A673 (cell line): ENCODE measurements at regions not wholly inside any gene's neighbourhood (a gene's known extent, or its start where the extent isn't known, plus 50 kb on each side); places are given as distances from the start of the nearest gene placed in this dataset.

Source experiments
- BruUV-seq: library from RNA; stranded (reverse); fragments of 400-500 nt; replicated peaks from 2 replicates; lab custom pipeline; 2021; lab: Mats Ljungman, UMichigan
- CTCF ChIA-PET: fragments of 300-600 bp; sonication (Branson Sonifier 250); formaldehyde crosslinking; loops from one replicate; lab custom pipeline; 2022; ENCODE audit warnings: antibody characterized with exemption; lab: Charles Lee
- POLR2A ChIA-PET: fragments of 300-600 bp; sonication (Branson Sonifier 250); formaldehyde crosslinking; loops from one replicate; lab custom pipeline; 2022; ENCODE audit warnings: antibody characterized with exemption; ENCODE audit not compliant: low non-redundant PET; lab: Charles Lee
- DNase-seq: peaks from one replicate; pipeline ENCODE4 v3.0.0-alpha.2; 2015; ENCODE audit warnings: low spot score
- H3K27ac ChIP-seq: fragments of 200-600 bp; sonication (generic); 2 replicates; pipeline ENCODE4 v1.5.1; 2016; ENCODE audit warnings: mixed run types, low read depth, mild to moderate bottlenecking, mixed read lengths, antibody characterized with exemption, low read length; ENCODE audit not compliant: poor library complexity, severe bottlenecking
- H3K27me3 ChIP-seq: fragments of 200-600 bp; sonication (generic); replicated peaks from 2 replicates; pipeline ENCODE4 v1.6.1; 2017; ENCODE audit warnings: mixed run types, low read depth, mild to moderate bottlenecking, mixed read lengths, antibody characterized with exemption, low read length; ENCODE audit not compliant: insufficient read depth, poor library complexity
- H3K36me3 ChIP-seq: fragments of 200-600 bp; sonication (generic); 2 replicates; pipeline ENCODE4 v1.6.1; 2016; ENCODE audit warnings: mixed run types, mild to moderate bottlenecking, mixed read lengths, antibody characterized with exemption, low read length; ENCODE audit not compliant: insufficient read depth, poor library complexity, severe bottlenecking
- H3K4me1 ChIP-seq: fragments of 200-600 bp; sonication (generic); 2 replicates; pipeline ENCODE4 v1.6.1; 2017; ENCODE audit warnings: mixed run types, mild to moderate bottlenecking, mixed read lengths, antibody characterized with exemption, low read length; ENCODE audit not compliant: insufficient read depth, poor library complexity, severe bottlenecking
- H3K4me3 ChIP-seq: fragments of 200-600 bp; sonication (generic); 2 replicates; pipeline ENCODE4 v1.5.1; 2016; ENCODE audit warnings: low read depth, mixed run types, mild to moderate bottlenecking, mixed read lengths, low read length; ENCODE audit not compliant: poor library complexity, severe bottlenecking
- H3K9me3 ChIP-seq: fragments of 200-600 bp; sonication (generic); 2 replicates; pipeline ENCODE4 v1.6.1; 2016; ENCODE audit warnings: mixed run types, low read depth, mild to moderate bottlenecking, mixed read lengths, antibody characterized with exemption, low read length; ENCODE audit not compliant: poor library complexity, severe bottlenecking
- EZH2 ChIP-seq: fragments of 200-600 bp; sonication (generic); IDR thresholded peaks from 2 replicates; pipeline ENCODE4 v1.6.1; 2017; ENCODE audit warnings: borderline replicate concordance, low read depth, mild to moderate bottlenecking, mixed read lengths, antibody characterized with exemption, low read length; ENCODE audit not compliant: poor library complexity, severe bottlenecking
- intact Hi-C: fragments of 100-400 bp; cut with micrococcal nuclease; formaldehyde crosslinking; loops from one replicate; pipeline ENCODE4 v1.10.0; 2022; ENCODE audit not compliant: unreplicated experiment
- TF ChIP-seq, protein P1 (sequence below): fragments of 300-800, 200-600 bp; sonication (generic); conservative IDR thresholded peaks from 2 replicates; pipeline ENCODE4 v1.5.1; 2017; ENCODE audit warnings: low read depth, mild to moderate bottlenecking, antibody characterized with exemption, low read length, moderate library complexity, mixed read lengths

DNA sequence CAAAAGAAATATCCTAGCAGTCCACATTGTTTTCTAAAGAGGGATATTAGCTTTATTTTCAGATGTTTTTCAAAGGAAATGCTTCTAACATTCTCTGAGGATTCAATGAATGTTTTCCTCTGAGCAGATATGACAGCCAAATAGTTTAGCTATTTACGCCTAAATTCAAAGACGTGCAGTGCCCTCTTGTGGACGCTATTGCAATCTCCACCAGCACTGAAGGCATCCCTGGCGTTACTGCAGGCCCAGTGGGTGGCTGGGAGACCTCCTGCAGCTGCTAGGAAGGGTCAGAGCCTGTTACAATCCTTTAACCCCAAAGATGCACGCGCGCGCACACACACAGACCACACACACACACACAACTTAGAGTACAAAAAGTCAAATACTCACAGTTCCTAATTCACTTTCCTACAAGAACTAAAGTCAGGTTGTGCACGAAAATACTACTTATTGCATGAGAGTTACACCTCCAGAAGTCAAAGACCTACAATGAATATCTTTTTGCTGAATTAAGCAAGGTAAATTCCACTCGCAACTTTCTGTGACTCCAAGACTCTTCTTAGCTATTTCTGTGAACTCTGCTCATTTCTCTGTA lies 589.3 kb upstream of the TMEM132C start:
- H3K27ac ChIP-seq: no peak overlapping the region
- H3K4me1 ChIP-seq: no peaks in the 10 kb centered on the region
- no peaks in the 10 kb centered on the region for H3K27me3 ChIP-seq
- ChIA-PET POLR2A (no interaction called here), CTCF (interaction anchor here (0.5 to 1.2 kb wide), 11 partner anchors 9 to 746 kb away, joined by 3 to 6 read pairs (median 4); no protein-coding TSS in a partner anchor)
- intact Hi-C loops: loop anchor here (2.0 to 10.0 kb wide), 5 partner anchors 295 to 1609 kb away; no protein-coding TSS in a partner anchor
- no TSS peak for BruUV-seq
- peak; percentile 83 for DNase-seq
- H3K9me3 ChIP-seq: no peaks in the 10 kb centered on the region
- TF ChIP-seq, protein P1, sequence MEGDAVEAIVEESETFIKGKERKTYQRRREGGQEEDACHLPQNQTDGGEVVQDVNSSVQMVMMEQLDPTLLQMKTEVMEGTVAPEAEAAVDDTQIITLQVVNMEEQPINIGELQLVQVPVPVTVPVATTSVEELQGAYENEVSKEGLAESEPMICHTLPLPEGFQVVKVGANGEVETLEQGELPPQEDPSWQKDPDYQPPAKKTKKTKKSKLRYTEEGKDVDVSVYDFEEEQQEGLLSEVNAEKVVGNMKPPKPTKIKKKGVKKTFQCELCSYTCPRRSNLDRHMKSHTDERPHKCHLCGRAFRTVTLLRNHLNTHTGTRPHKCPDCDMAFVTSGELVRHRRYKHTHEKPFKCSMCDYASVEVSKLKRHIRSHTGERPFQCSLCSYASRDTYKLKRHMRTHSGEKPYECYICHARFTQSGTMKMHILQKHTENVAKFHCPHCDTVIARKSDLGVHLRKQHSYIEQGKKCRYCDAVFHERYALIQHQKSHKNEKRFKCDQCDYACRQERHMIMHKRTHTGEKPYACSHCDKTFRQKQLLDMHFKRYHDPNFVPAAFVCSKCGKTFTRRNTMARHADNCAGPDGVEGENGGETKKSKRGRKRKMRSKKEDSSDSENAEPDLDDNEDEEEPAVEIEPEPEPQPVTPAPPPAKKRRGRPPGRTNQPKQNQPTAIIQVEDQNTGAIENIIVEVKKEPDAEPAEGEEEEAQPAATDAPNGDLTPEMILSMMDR: peak; percentile 91
- TF ChIP-seq EZH2: no peak
- H3K4me3 ChIP-seq: no peak overlapping the region
- no peaks in the 10 kb centered on the region for H3K36me3 ChIP-seq

DNA sequence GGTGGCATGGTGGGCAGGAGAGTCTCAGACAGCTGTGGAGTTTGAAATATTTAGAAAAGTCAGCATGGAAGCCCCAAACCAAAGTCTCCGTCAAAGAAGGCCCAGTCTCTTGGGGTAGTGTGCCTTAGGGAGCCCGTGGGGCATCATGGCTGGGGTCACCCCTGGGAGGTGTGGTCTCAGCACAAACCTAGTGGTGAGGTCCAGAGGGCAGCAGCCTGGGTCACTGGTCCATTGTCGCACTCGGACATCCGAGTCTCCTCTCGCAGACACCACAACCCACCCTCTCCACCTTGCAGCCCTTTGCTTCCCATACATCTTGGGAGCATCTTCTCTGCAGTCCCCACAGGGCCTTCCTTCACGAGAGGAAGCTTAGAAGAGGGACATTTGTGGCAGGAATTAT lies 588.0 kb upstream of the TMEM132C start:
- no peak for DNase-seq
- no TSS peak for BruUV-seq
- Histone ChIP-seq H3K27me3 (no peaks in the 10 kb centered on the region), H3K9me3 (no peaks in the 10 kb centered on the region), H3K27ac (no peak overlapping the region), H3K4me3 (no peak overlapping the region), H3K36me3 (no peaks in the 10 kb centered on the region), H3K4me1 (no peaks in the 10 kb centered on the region)
- no peak for TF ChIP-seq EZH2
- TF ChIP-seq, protein P1: no peak
- CTCF ChIA-PET: no interaction called here
- intact Hi-C loops: loop anchor here (5.0 to 10.0 kb wide), 4 partner anchors 297 to 574 kb away; no protein-coding TSS in a partner anchor
- POLR2A ChIA-PET: no interaction called here

DNA sequence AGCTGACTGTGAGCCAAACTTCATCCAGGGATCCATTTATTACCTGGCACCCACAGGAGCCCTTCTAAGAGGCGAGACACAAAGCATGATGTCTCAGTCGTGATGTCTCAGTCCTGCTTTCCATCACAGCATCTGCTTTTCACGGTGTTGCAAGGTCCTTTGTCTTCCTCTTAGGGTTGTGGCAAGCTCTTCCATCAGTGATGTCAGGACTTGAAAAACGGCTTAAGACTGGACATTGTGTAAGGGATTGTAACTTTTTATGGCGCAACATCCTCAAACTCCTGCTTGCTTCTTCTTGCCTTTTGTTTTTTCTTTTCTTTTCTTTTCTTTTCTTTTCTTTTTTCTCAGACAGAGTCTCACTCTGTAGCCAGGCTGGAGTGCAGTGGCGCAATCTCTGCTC lies 586.5 kb upstream of the TMEM132C start:
- no peak for DNase-seq
- Histone ChIP-seq H3K27ac (no peak overlapping the region), H3K27me3 (no peaks in the 10 kb centered on the region), H3K4me3 (no peak overlapping the region), H3K36me3 (no peaks in the 10 kb centered on the region), H3K9me3 (no peaks in the 10 kb centered on the region), H3K4me1 (no peaks in the 10 kb centered on the region)
- POLR2A ChIA-PET: no interaction called here
- intact Hi-C loops: no loop called here
- TF ChIP-seq, protein P1: no peak
- TF ChIP-seq EZH2: no peak
- no TSS peak for BruUV-seq
- CTCF ChIA-PET: no interaction called here
